C4-2B (cell line): ENCODE measurements at regions not wholly inside any gene's neighbourhood (a gene's known extent, or its start where the extent isn't known, plus 50 kb on each side); places are given as distances from the start of the nearest gene placed in this dataset.

ENCODE experiments used
- CTCF ChIP-seq: fragments of 450-650 bp; conservative IDR thresholded peaks from 2 replicates; pipeline ENCODE4 v1.5.1; 2017; ENCODE audit warnings: mild to moderate bottlenecking
- ZFX ChIP-seq: fragments of 450-650 bp; IDR thresholded peaks from 2 replicates; pipeline ENCODE4 v1.6.1; 2017

- TF ChIP-seq CTCF = no peak
- TF ChIP-seq ZFX = no peak
Measured at GRCh38 chr5:67969176-67969575, 246.4 kb upstream of the PIK3R1 start.
